ENCODE measurements at regions not wholly inside any gene's neighbourhood (a gene's known extent, or its start where the extent isn't known, plus 50 kb on each side); places are given as distances from the start of the nearest gene placed in this dataset.

DNA sequence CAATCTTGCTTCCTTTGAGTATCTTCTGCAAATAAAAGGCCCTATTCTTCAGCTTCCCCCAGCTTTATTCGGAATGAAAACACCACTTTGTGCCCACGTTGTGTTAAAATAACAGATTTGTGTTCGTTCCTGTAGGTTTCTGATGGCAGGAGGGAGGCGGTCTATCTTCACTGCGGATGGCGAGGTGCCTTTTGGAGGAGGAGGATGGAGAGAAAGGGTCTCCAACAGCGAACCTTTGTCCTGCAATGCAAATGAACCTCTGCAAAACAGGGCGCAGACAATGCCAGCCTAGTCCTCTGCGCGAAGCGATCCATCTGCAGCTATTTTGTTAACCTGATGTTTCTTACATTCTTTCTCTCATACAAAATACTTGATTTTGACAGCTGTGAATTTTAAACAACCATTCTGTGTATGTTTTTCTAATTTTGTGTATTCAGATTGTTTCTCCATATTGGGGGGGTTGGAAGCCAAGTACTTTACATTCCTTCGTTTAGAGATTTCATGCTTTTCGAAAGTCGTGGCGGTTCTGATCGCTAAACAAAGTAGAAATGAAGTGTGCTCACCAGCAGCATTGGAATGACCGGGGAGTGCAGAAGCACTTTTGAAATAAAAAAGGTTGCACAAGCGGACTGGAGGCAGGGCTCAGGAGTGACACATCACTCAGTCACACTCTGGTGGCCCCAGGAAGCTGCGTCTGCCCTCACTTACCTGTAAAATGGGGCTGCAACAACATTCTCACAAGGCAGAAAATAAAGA is 279.0 kb upstream of the IRX5 start:
- Histone ChIP-seq H3K27me3 (peaks cover 0 to 81% (median 23%) of the 10 kb centered on the region in 4 donors), H3K27ac (replicated peaks in 1 of 4) (no peak overlapping the region), H3K36me3 (no peaks in the 10 kb centered on the region), H3K9me3 (peaks cover 0 to 6% (median 0%) of the 10 kb centered on the region in 4 donors), H3K4me1 (peaks cover 12 to 25% (median 13%) of the 10 kb centered on the region in 4 donors), H3K4me3 (no peak overlapping the region)
- WGBS: 38% methylated on average over 19 of the region's 19 CpGs
- intact Hi-C loops (cut with DNase I): no loop called here
- no peak for DNase-seq (ENCODE audit: extremely low spot score)
- TF ChIP-seq CTCF (IDR thresholded peaks at IDR 0.05): no peak
- no peak for TF ChIP-seq POLR2A (IDR thresholded peaks at IDR 0.05; ENCODE audit: low read depth)
- TF ChIP-seq EP300 (IDR thresholded peaks at IDR 0.05): no peak
- TF ChIP-seq POLR2AphosphoS5 (IDR thresholded peaks at IDR 0.05): no peak

- WGBS: 43% methylated on average over 6 of the region's 6 CpGs
- Histone ChIP-seq H3K4me1 (peaks cover 4 to 14% (median 6%) of the 10 kb centered on the region in 4 donors), H3K9me3 (peaks cover 0 to 6% (median 0%) of the 10 kb centered on the region in 4 donors), H3K27me3 (peaks cover 0 to 71% (median 20%) of the 10 kb centered on the region in 4 donors), H3K4me3 (no peak overlapping the region), H3K27ac (replicated peaks in 1 of 4) (no peak overlapping the region), H3K36me3 (no peaks in the 10 kb centered on the region)
- no peak for DNase-seq (ENCODE audit: extremely low spot score)
- intact Hi-C loops (cut with DNase I): no loop called here
- no peak for TF ChIP-seq CTCF (IDR thresholded peaks at IDR 0.05)
- no peak for TF ChIP-seq POLR2A (IDR thresholded peaks at IDR 0.05; ENCODE audit: low read depth)
- no peak for TF ChIP-seq POLR2AphosphoS5 (IDR thresholded peaks at IDR 0.05)
- no peak for TF ChIP-seq EP300 (IDR thresholded peaks at IDR 0.05)
Observed at GRCh38 chr16:54649876-54650275, 280.8 kb upstream of the IRX5 start.

DNA sequence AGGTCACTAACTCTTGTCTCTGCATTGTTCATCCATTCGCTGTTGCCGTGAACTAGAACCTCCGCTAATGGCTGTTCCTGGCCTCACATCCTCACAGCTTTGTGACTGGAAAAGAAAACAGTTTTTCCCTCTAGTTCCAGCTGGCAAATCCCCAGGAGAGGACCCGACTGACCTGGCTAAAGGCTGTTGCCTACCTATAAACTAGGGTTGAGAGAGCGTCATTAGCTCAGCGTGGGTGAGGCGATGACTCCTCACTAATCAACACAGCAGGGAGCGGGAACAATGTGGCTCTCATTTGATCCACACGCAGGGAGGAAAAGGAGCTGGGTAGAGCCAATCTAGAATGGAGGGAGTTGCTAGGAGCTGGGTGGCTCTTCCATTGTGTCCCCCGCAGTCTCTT is 282.1 kb upstream of the IRX5 start:
- TF ChIP-seq POLR2A (IDR thresholded peaks at IDR 0.05; ENCODE audit: low read depth) (no peak), CTCF (IDR thresholded peaks at IDR 0.05) (no peak), POLR2AphosphoS5 (IDR thresholded peaks at IDR 0.05) (no peak), EP300 (IDR thresholded peaks at IDR 0.05) (no peak)
- no peak overlapping the region for H3K27ac ChIP-seq (replicated peaks in 1 of 4)
- H3K36me3 ChIP-seq: no peaks in the 10 kb centered on the region
- 63% methylated on average over 10 of the region's 10 CpGs for WGBS
- no peak overlapping the region for H3K4me3 ChIP-seq
- no peak for DNase-seq (ENCODE audit: extremely low spot score)
- intact Hi-C loops (cut with DNase I): no loop called here
- peaks cover 0 to 6% (median 0%) of the 10 kb centered on the region in 4 donors for H3K9me3 ChIP-seq
- peaks cover 0 to 70% (median 19%) of the 10 kb centered on the region in 4 donors for H3K27me3 ChIP-seq
- peaks cover 0 to 6% (median 3%) of the 10 kb centered on the region in 4 donors for H3K4me1 ChIP-seq

GRCh38 chr16:54647725-54648221 is 282.9 kb upstream of the IRX5 start:
- Histone ChIP-seq H3K9me3 (peaks cover 0 to 6% (median 0%) of the 10 kb centered on the region in 4 donors), H3K27me3 (peaks cover 0 to 70% (median 17%) of the 10 kb centered on the region in 4 donors), H3K4me3 (no peak overlapping the region), H3K4me1 (peaks cover 0 to 6% (median 3%) of the 10 kb centered on the region in 4 donors), H3K36me3 (no peaks in the 10 kb centered on the region), H3K27ac (replicated peaks in 1 of 4) (no peak overlapping the region)
- no peak for DNase-seq (ENCODE audit: extremely low spot score)
- intact Hi-C loops (cut with DNase I): no loop called here
- TF ChIP-seq CTCF (IDR thresholded peaks at IDR 0.05) (no peak), POLR2AphosphoS5 (IDR thresholded peaks at IDR 0.05) (no peak)
- WGBS: 33% methylated on average over 3 of the region's 3 CpGs
